SK-N-SH (cell line): ENCODE measurements at regions not wholly inside any gene's neighbourhood (a gene's known extent, or its start where the extent isn't known, plus 50 kb on each side); places are given as distances from the start of the nearest gene placed in this dataset.

Source experiments
- CTCF ChIA-PET: fragments of 300-600, 350-600 bp; formaldehyde crosslinking; extraction: SDS; loops from one replicate; lab custom pipeline; 2021; lab: Yijun Ruan, JAX
- POLR2A ChIA-PET: fragments of 350-600 bp; sonication (Branson Sonifier 250); formaldehyde crosslinking; extraction: SDS; loops from one replicate; lab custom pipeline; 2020; ENCODE audit warnings: antibody characterized with exemption, inconsistent platforms; lab: Yijun Ruan, JAX
- DNase-seq: peaks from one replicate; pipeline ENCODE4 v3.0.0; 2012
- H2AFZ ChIP-seq: fragments of 200-600 bp; sonication (generic); 2 replicates; pipeline ENCODE4 v1.8.1; 2016; ENCODE audit warnings: antibody characterized with exemption, mild to moderate bottlenecking, low read depth
- H3F3A ChIP-seq: fragments of 200-600 bp; sonication (generic); replicated peaks from 2 replicates; pipeline ENCODE3; 2016; ENCODE audit warnings: antibody characterized with exemption, mild to moderate bottlenecking; ENCODE audit not compliant: insufficient read depth
- H3K27ac ChIP-seq, 2 experiments: fragments of 200-500 bp in 1 of 2; fragments of 200-600 bp in 1 of 2; sonication (Bioruptor generic) in 1 of 2; sonication (generic), shearing (Covaris generic) in 1 of 2; 2 replicates each; pipeline versions ENCODE4 v1.5.1 to v1.6.1; 2014 to 2016; ENCODE audit warnings: low read depth in 2 of 2, inconsistent platforms in 1 of 2, low read length in 1 of 2, mild to moderate bottlenecking in 1 of 2, mixed read lengths in 1 of 2
- H3K27me3 ChIP-seq: fragments of 200-600 bp; sonication (generic), shearing (Covaris generic); 2 replicates; pipeline ENCODE4 v1.6.1; 2016; ENCODE audit warnings: mixed run types; ENCODE audit not compliant: insufficient read depth
- H3K36me3 ChIP-seq, 2 experiments: fragments of 200-500 bp in 1 of 2; fragments of 200-600 bp in 1 of 2; sonication (Bioruptor generic) in 1 of 2; sonication (generic) in 1 of 2; replicated peaks in 1 of 2; 2 replicates each; pipeline versions ENCODE3 to v1.5.1; 2014 to 2016; ENCODE audit warnings: low read length in 1 of 2, mild to moderate bottlenecking in 1 of 2; ENCODE audit not compliant: insufficient read depth in 2 of 2, control insufficient read depth in 1 of 2
- H3K4me1 ChIP-seq, 2 experiments: fragments of 200-500 bp in 1 of 2; fragments of 200-600 bp in 1 of 2; sonication (Bioruptor generic) in 1 of 2; sonication (generic), shearing (Covaris generic) in 1 of 2; 2 replicates each; pipeline versions ENCODE4 v1.5.1 to v1.6.1; 2014 to 2016; ENCODE audit warnings: low read depth in 1 of 2, low read length in 1 of 2, mixed run types in 1 of 2; ENCODE audit not compliant: insufficient read depth in 2 of 2, control insufficient read depth in 1 of 2
- H3K4me2 ChIP-seq: fragments of 200-600 bp; sonication (generic), shearing (Covaris generic); 2 replicates; pipeline ENCODE4 v1.6.1; 2017; ENCODE audit warnings: mixed run types
- H3K4me3 ChIP-seq, 2 experiments: fragments of 200-500 bp in 1 of 2; fragments of 200-600 bp in 1 of 2; sonication (Bioruptor generic) in 1 of 2; sonication (generic), shearing (Covaris generic) in 1 of 2; 2 replicates each; pipeline versions ENCODE4 v1.5.1 to v1.8.1; 2014 to 2016; ENCODE audit warnings: low read depth in 2 of 2, inconsistent platforms in 1 of 2, low read length in 1 of 2, mild to moderate bottlenecking in 1 of 2, mixed read lengths in 1 of 2, moderate library complexity in 1 of 2
- H3K79me2 ChIP-seq: fragments of 200-600 bp; sonication (generic); 2 replicates; pipeline ENCODE4 v1.8.1; 2017; ENCODE audit warnings: mild to moderate bottlenecking; ENCODE audit not compliant: insufficient read depth
- H3K9ac ChIP-seq: fragments of 200-600 bp; sonication (generic); 2 replicates; pipeline ENCODE4 v1.6.1; 2017; ENCODE audit warnings: mixed run types
- H3K9me2 ChIP-seq: fragments of 200-600 bp; sonication (generic); 2 replicates; pipeline ENCODE4 v1.6.1; 2017; ENCODE audit warnings: mixed run types
- H3K9me3 ChIP-seq: fragments of 200-600 bp; sonication (generic); 2 replicates; pipeline ENCODE4 v1.6.1; 2017; ENCODE audit warnings: mixed run types, mild to moderate bottlenecking, moderate library complexity
- H4K20me1 ChIP-seq: fragments of 200-600 bp; sonication (generic); 2 replicates; pipeline ENCODE4 v1.6.1; 2017; ENCODE audit warnings: mild to moderate bottlenecking, mixed run types; ENCODE audit not compliant: insufficient read depth
- CHD2 ChIP-seq: fragments of 150-350 bp; IDR thresholded peaks from 2 replicates; pipeline ENCODE4 v1.6.1; 2018; ENCODE audit warnings: low read length; ENCODE audit not compliant: partially characterized antibody
- ELF1 ChIP-seq: IDR thresholded peaks from 2 replicates; pipeline ENCODE4 v1.4.0; 2012
- EP300 ChIP-seq, 2 experiments: IDR thresholded peaks; 2 replicates each; pipeline versions ENCODE4 v1.4.0 to v1.6.1; 2012; ENCODE audit warnings: borderline replicate concordance in 1 of 2, low read depth in 1 of 2, low read length in 1 of 2
- EZH2phosphoT487 ChIP-seq: fragments of 200-600 bp; sonication (generic); IDR thresholded peaks from 2 replicates; pipeline ENCODE4 v1.6.1; 2017; ENCODE audit warnings: low read depth, mixed run types, mild to moderate bottlenecking, antibody characterized with exemption, moderate library complexity, borderline replicate concordance
- FOSL2 ChIP-seq: IDR thresholded peaks from 2 replicates; pipeline ENCODE4 v1.4.0; 2012; ENCODE audit warnings: low read depth, mild to moderate bottlenecking, moderate library complexity, borderline replicate concordance
- FOXM1 ChIP-seq: IDR thresholded peaks from 2 replicates; pipeline ENCODE4 v1.4.0; 2012; ENCODE audit warnings: low read depth, mild to moderate bottlenecking
- GATA2 ChIP-seq: sonication (generic); formaldehyde crosslinking; IDR thresholded peaks from 2 replicates; pipeline ENCODE4 v1.5.0; 2020; ENCODE audit warnings: mild to moderate bottlenecking, missing genetic modification reagents
- JUND ChIP-seq: IDR thresholded peaks from 2 replicates; pipeline ENCODE4 v1.4.0; 2012
- MEF2A ChIP-seq: IDR thresholded peaks from 2 replicates; pipeline ENCODE4 v1.4.0; 2012; ENCODE audit warnings: low read depth, borderline replicate concordance
- MXI1 ChIP-seq: IDR thresholded peaks from 2 replicates; pipeline ENCODE4 v1.6.1; 2012; ENCODE audit warnings: mild to moderate bottlenecking, low read depth, low read length, improper control_type of control experiment
- PBX3 ChIP-seq: IDR thresholded peaks from 2 replicates; pipeline ENCODE4; 2012
- RAD21 ChIP-seq: IDR thresholded peaks from 2 replicates; pipeline ENCODE4 v1.6.1; 2012; ENCODE audit warnings: mild to moderate bottlenecking, low read length
- RCOR1 ChIP-seq: fragments of 150-350 bp; IDR thresholded peaks from 2 replicates; pipeline ENCODE4 v1.6.1; 2017; ENCODE audit warnings: antibody characterized with exemption, low read length
- RFX5 ChIP-seq: IDR thresholded peaks from 2 replicates; pipeline ENCODE4 v1.6.1; 2012; ENCODE audit warnings: mild to moderate bottlenecking, improper control_type of control experiment, low read length
- SIN3A ChIP-seq: IDR thresholded peaks from 2 replicates; pipeline ENCODE4 v1.6.1; 2012; ENCODE audit warnings: low read depth, mild to moderate bottlenecking, low read length, moderate library complexity, borderline replicate concordance
- SMC3 ChIP-seq: IDR thresholded peaks from 2 replicates; pipeline ENCODE4 v1.6.1; 2012; ENCODE audit warnings: low read depth, low read length, improper control_type of control experiment
- TAF1 ChIP-seq: IDR thresholded peaks from 2 replicates; pipeline ENCODE4 v1.6.1; 2012; ENCODE audit warnings: low read depth, mild to moderate bottlenecking, low read length, moderate library complexity, borderline replicate concordance
- TCF12 ChIP-seq: IDR thresholded peaks from 2 replicates; pipeline ENCODE4 v1.4.0; 2012
- YY1 ChIP-seq: IDR thresholded peaks from 2 replicates; pipeline ENCODE4 v1.4.0; 2012; ENCODE audit warnings: low read depth, mild to moderate bottlenecking
- TF ChIP-seq, protein P1 (sequence below): IDR thresholded peaks from 2 replicates; pipeline ENCODE4 v1.4.0; 2012; ENCODE audit warnings: low read depth, borderline replicate concordance
- TF ChIP-seq, protein P2 (sequence below): IDR thresholded peaks from 2 replicates; pipeline ENCODE4 v1.4.0; 2012; ENCODE audit warnings: low read depth, borderline replicate concordance
- TF ChIP-seq, protein P3 (sequence below): IDR thresholded peaks from 2 replicates; pipeline ENCODE4 v1.4.0; 2012; ENCODE audit warnings: low read depth

GRCh38 chr12:76643438-76643837 lies 83.9 kb upstream of the OSBPL8 start:
- no peaks in the 10 kb centered on the region for H3K27me3 ChIP-seq
- TF ChIP-seq, protein P1, sequence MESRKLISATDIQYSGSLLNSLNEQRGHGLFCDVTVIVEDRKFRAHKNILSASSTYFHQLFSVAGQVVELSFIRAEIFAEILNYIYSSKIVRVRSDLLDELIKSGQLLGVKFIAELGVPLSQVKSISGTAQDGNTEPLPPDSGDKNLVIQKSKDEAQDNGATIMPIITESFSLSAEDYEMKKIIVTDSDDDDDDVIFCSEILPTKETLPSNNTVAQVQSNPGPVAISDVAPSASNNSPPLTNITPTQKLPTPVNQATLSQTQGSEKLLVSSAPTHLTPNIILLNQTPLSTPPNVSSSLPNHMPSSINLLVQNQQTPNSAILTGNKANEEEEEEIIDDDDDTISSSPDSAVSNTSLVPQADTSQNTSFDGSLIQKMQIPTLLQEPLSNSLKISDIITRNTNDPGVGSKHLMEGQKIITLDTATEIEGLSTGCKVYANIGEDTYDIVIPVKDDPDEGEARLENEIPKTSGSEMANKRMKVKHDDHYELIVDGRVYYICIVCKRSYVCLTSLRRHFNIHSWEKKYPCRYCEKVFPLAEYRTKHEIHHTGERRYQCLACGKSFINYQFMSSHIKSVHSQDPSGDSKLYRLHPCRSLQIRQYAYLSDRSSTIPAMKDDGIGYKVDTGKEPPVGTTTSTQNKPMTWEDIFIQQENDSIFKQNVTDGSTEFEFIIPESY = no peak
- TF ChIP-seq JUND (peak; percentile 52), GATA2 (CRISPR knock-in tag) (no peak), TAF1 (no peak), YY1 (no peak), RAD21 (no peak), FOXM1 (no peak), TCF12 (peak; percentile 52; the same call in 1 of the 2 replicates), EZH2phosphoT487 (no peak), FOSL2 (no peak; the same call in 1 of the 2 replicates), PBX3 (peak; percentile 70), CHD2 (no peak), MEF2A (peak; percentile 26; the same call in 1 of the 2 replicates), RCOR1 (no peak), SIN3A (no peak), EP300 (IDR thresholded peaks at IDR 0.05; ENCODE audit: borderline replicate concordance in 1 of 2, low read depth in 1 of 2, low read length in 1 of 2) (peak in 1 of 2 experiments; percentile 23; a peak in 1 of 4 replicates), SMC3 (no peak), ELF1 (no peak), RFX5 (no peak), MXI1 (no peak)
- TF ChIP-seq, protein P2, sequence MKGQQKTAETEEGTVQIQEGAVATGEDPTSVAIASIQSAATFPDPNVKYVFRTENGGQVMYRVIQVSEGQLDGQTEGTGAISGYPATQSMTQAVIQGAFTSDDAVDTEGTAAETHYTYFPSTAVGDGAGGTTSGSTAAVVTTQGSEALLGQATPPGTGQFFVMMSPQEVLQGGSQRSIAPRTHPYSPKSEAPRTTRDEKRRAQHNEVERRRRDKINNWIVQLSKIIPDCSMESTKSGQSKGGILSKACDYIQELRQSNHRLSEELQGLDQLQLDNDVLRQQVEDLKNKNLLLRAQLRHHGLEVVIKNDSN = no peak
- TF ChIP-seq, protein P3, sequence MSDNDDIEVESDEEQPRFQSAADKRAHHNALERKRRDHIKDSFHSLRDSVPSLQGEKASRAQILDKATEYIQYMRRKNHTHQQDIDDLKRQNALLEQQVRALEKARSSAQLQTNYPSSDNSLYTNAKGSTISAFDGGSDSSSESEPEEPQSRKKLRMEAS = no peak
- DNase-seq = no peak
- no peaks in the 10 kb centered on the region for H3K9me2 ChIP-seq
- no peaks in the 10 kb centered on the region for H3K79me2 ChIP-seq
- POLR2A ChIA-PET = no interaction called here
- no peak overlapping the region for H2AFZ ChIP-seq
- H3K27ac ChIP-seq = peak overlapping the region in 1 of 2 experiments; percentile 11; a peak in 1 of 4 replicates
- H3K4me1 ChIP-seq = no peaks in the 10 kb centered on the region
- H3K9ac ChIP-seq = no peak overlapping the region
- H4K20me1 ChIP-seq = no peaks in the 10 kb centered on the region
- no peak overlapping the region for H3K4me2 ChIP-seq
- H3F3A ChIP-seq = peaks cover 9% of the 10 kb centered on the region
- CTCF ChIA-PET = interaction anchor here (1.8 kb wide), 1 partner anchor 147 kb away, joined by 4 read pairs; no protein-coding TSS in a partner anchor
- H3K9me3 ChIP-seq = no peaks in the 10 kb centered on the region
- no peak overlapping the region for H3K4me3 ChIP-seq
- no peaks in the 10 kb centered on the region for H3K36me3 ChIP-seq
